GM12874 (cell line): ENCODE measurements at regions not wholly inside any gene's neighbourhood (a gene's known extent, or its start where the extent isn't known, plus 50 kb on each side); places are given as distances from the start of the nearest gene placed in this dataset.

Experiments
- TF ChIP-seq, protein P1 (sequence below): IDR thresholded peaks from 2 replicates; pipeline ENCODE4 v1.5.1; 2011; ENCODE audit warnings: low read depth, mild to moderate bottlenecking, control low read depth, low read length, moderate library complexity; ENCODE audit not compliant: insufficient read depth

DNA sequence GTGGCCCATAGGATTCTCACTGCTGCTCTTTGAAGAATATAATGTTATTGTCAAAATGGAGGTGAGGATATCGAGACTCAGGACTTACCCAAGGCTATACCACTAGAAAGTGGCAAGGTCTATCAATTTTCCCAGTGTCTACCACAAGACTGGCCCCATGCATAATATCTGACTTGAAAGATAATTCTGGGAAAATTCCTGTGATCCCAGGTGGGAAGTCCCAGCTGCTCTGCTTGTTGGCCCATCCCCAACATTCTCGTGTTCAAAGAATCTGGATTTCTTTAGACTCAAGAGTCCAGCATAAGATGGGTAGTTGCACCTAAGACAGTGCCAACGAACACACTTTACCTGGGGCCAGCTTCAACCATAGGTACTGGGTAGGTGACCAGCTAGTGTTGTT lies 120.7 kb upstream of the DTNBP1 start:
- TF ChIP-seq, protein P1, sequence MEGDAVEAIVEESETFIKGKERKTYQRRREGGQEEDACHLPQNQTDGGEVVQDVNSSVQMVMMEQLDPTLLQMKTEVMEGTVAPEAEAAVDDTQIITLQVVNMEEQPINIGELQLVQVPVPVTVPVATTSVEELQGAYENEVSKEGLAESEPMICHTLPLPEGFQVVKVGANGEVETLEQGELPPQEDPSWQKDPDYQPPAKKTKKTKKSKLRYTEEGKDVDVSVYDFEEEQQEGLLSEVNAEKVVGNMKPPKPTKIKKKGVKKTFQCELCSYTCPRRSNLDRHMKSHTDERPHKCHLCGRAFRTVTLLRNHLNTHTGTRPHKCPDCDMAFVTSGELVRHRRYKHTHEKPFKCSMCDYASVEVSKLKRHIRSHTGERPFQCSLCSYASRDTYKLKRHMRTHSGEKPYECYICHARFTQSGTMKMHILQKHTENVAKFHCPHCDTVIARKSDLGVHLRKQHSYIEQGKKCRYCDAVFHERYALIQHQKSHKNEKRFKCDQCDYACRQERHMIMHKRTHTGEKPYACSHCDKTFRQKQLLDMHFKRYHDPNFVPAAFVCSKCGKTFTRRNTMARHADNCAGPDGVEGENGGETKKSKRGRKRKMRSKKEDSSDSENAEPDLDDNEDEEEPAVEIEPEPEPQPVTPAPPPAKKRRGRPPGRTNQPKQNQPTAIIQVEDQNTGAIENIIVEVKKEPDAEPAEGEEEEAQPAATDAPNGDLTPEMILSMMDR, result no peak

DNA sequence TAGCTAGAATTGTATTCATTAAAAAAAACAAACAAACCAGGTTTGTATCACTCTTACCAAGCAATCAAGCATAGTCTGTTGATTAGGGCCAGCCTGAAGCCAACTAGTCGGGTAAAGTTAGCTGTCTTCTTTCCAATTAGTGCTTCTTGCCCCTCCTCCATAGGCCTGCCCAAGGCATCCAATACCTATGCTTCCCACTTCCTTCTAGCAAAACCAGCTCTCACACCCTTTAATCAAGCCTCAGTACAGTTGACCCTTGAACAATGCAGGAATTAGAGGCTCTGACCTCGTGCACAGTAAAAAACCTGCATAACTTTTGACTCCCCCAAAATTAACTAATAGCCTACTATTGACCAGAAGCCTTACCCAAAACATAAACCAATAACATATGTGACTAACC lies 119.1 kb upstream of the DTNBP1 start:
- TF ChIP-seq, protein P1, result no peak

DNA sequence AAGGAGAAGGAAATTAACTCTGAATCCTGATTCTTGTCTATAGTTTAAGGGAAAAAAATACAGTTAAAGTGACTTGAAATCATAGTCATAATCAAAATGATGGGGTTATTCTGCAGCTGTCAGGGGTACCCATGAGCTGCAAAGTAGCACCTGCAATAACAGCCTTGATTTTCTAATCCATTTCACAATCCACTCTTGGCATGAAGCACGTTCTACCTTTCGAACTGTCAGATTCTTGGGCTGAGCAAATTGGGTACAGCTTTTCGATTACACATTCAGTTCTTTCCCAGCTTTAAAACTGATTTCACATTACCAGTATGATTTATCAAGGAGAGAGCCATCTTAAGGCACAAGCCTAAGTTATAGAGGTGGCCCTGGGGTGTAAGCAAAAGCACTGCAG lies 118.5 kb upstream of the DTNBP1 start:
- TF ChIP-seq, protein P1, result no peak

DNA sequence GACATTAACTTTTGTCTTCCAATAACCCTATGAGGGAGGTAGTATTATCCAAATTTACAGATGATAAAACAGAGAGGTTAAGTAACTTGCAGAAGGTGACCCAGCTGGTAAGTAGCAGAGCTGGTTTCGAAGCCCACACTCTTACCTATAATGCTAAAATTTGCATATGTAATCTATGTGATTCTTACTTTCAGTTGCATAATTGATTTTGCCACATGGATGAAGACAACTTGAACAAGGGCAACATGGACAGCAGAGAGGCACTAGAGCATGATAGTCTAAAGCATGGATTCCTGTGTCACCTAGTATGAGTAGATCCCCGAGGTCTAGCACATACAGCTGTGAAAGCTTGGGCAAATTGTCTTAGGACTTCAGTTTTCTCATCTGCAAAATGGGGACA lies 117.6 kb upstream of the DTNBP1 start:
- TF ChIP-seq, protein P1, result no peak

- TF ChIP-seq, protein P1, result no peak
Measured at GRCh38 chr6:15779726-15780125, 116.9 kb upstream of the DTNBP1 start.

- TF ChIP-seq, protein P1, result no peak
Measured at GRCh38 chr6:15776458-15776980, 113.7 kb upstream of the DTNBP1 start.

DNA sequence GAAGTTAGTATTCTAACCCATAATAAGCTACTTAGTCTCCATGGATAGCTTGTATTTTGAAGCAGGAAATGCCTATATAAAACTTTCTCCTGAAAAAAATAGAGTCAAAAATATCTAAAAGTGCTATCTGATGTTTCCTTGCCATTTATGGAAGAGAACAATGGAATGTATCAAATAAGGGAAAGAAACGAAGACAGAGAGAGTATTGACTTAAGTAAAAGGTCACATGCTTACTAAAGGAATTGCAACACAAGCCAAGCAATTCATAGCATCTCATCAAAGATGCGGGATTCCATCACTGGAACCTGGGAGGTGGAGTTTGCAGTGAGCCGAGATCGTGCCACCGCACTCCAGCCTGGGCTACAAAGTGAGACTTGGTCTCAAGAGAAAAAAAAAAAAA lies 112.9 kb upstream of the DTNBP1 start:
- TF ChIP-seq, protein P1, result no peak

GRCh38 chr6:15775076-15775634 lies 112.3 kb upstream of the DTNBP1 start:
- TF ChIP-seq, protein P1, result no peak
